Uterus (tissue), 3 donors: ENCODE measurements at regions not wholly inside any gene's neighbourhood (a gene's known extent, or its start where the extent isn't known, plus 50 kb on each side); places are given as distances from the start of the nearest gene placed in this dataset.
"Not testable (repeated sequence)": the region's sequence is repeated elsewhere in the genome, so short reads cannot be mapped to it uniquely, and the experiment has no call there.

Experiments used
- DNase-seq, 2 donors: peaks; one replicate each; pipeline ENCODE4 v3.0.0-alpha.2; 2019 to 2020
- H3K27ac ChIP-seq, 2 donors: fragments of 200-600 bp; sonication (generic); 1 replicate in 1 of 2; 2 replicates in 1 of 2; pipeline ENCODE4 v1.5.1; 2016 to 2018
- H3K27me3 ChIP-seq, 2 donors: fragments of 200-600 bp; sonication (generic); one replicate each; pipeline ENCODE4 v1.5.1; 2018 to 2019; ENCODE audit warnings: control low read depth in 1 of 2
- H3K36me3 ChIP-seq, 2 donors: fragments of 200-600 bp; sonication (generic); one replicate each; pipeline ENCODE4 v1.5.1; 2019; ENCODE audit warnings: control low read depth in 1 of 2
- H3K4me1 ChIP-seq, 2 donors: fragments of 200-600 bp; sonication (generic); one replicate each; pipeline ENCODE4 v1.5.1; 2018 to 2019; ENCODE audit warnings: control low read depth in 1 of 2
- H3K4me3 ChIP-seq, 2 donors: fragments of 200-600 bp; sonication (generic); 1 replicate in 1 of 2; 2 replicates in 1 of 2; pipeline ENCODE4 v1.5.1; 2018 to 2019; ENCODE audit warnings: mild to moderate bottlenecking in 1 of 2
- H3K9me3 ChIP-seq, 2 donors: fragments of 200-600 bp; sonication (generic); one replicate each; pipeline ENCODE4 v1.5.1; 2019; ENCODE audit warnings: control low read depth in 1 of 2
- POLR2A ChIP-seq, 2 donors: fragments of 450-650 bp; IDR thresholded peaks; one replicate each; pipeline ENCODE4 v1.6.1; 2016; ENCODE audit warnings: antibody characterized with exemption in 2 of 2, mild to moderate bottlenecking in 1 of 2, moderate library complexity in 1 of 2
- intact Hi-C: fragments of 100-400 bp; cut with DNase I; formaldehyde crosslinking; loops from one replicate; pipeline ENCODE4 v1.15.1; 2023; ENCODE audit warnings: low total_unique reads
- TF ChIP-seq, protein P1 (sequence below), 4 experiments: fragments of 200-600 bp in 2 of 4; fragments of 450-650 bp in 2 of 4; sonication (generic) in 2 of 4; IDR thresholded peaks; one replicate each; pipeline ENCODE4 v1.5.1; 2016 to 2019; ENCODE audit warnings: antibody characterized with exemption in 4 of 4, mild to moderate bottlenecking in 2 of 4, moderate library complexity in 1 of 4
- donor health status: DM: yes; HTN: yes; CAD: no.

DNA sequence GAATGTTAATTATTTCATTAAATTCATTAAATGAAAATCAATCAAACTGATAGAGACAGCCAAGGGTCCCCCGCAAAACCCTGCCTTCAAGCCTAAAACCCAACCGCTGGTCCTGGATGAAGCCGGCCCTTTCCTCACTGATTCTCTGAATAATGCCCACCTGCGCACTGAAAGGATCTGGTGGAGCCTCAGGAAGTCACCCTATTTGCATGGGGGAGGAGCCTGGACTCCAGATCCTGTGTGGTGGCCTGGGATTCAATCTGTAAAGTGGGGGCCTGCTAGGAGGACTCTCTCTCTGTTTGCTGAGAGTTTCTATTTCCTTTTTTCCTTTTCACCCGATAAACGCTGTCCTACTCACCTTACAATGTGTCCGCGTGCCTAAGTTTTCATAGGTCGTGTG lies 97.9 kb upstream of the ADAMTS3 start:
- no peaks in the 10 kb centered on the region for H3K27me3 ChIP-seq
- TF ChIP-seq, protein P1, sequence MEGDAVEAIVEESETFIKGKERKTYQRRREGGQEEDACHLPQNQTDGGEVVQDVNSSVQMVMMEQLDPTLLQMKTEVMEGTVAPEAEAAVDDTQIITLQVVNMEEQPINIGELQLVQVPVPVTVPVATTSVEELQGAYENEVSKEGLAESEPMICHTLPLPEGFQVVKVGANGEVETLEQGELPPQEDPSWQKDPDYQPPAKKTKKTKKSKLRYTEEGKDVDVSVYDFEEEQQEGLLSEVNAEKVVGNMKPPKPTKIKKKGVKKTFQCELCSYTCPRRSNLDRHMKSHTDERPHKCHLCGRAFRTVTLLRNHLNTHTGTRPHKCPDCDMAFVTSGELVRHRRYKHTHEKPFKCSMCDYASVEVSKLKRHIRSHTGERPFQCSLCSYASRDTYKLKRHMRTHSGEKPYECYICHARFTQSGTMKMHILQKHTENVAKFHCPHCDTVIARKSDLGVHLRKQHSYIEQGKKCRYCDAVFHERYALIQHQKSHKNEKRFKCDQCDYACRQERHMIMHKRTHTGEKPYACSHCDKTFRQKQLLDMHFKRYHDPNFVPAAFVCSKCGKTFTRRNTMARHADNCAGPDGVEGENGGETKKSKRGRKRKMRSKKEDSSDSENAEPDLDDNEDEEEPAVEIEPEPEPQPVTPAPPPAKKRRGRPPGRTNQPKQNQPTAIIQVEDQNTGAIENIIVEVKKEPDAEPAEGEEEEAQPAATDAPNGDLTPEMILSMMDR (IDR thresholded peaks at IDR 0.05), result no peak
- TF ChIP-seq POLR2A (IDR thresholded peaks at IDR 0.05), result no peak
- H3K4me1 ChIP-seq, result peaks cover 0 to 5% of the 10 kb centered on the region in 2 donors
- no peak overlapping the region for H3K4me3 ChIP-seq
- intact Hi-C loops, result no loop called here
- H3K9me3 ChIP-seq, result no peaks in the 10 kb centered on the region
- DNase-seq, result no peak
- H3K27ac ChIP-seq, result no peak overlapping the region
- no peaks in the 10 kb centered on the region for H3K36me3 ChIP-seq

DNA sequence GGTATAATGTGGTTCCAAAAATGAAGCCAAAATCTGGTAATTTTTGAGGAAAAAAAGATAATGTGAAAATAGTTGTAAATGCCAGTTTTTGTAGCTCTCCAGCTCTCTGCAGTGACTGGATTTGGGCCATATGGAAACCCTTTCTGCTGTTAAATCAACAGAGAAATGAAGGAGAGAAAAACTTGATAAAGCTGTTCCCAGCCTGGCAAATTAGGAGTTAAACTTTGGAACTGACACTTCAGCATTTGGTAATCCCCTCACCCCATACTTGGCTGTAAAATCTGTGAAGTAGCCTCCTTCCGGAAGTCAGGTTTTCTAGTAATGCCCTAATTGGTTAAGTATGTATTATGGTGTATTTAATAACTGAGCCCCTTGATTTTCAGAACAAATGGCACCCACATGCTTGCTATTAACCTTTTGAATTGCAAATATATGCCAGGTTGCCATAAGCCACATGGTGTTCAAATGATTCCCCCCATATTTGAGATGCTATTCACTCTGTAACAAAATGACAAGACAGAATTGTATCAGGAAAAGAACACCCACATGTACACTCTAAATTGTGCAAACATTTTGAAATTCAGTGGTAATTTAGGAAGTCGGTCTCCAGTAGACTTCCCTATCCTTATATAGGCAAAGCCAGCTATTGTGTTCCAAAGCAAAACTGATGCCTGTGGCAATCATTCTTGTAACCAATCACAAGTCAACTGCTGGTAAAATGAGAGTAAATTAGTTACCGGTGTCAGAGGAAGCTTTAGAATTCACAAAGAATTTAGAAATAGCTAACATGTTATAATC lies 96.3 kb upstream of the ADAMTS3 start:
- H3K9me3 ChIP-seq, result no peaks in the 10 kb centered on the region
- peaks cover 0 to 5% of the 10 kb centered on the region in 2 donors for H3K4me1 ChIP-seq
- no peak for TF ChIP-seq POLR2A (IDR thresholded peaks at IDR 0.05)
- TF ChIP-seq, protein P1 (IDR thresholded peaks at IDR 0.05), result no peak
- no peaks in the 10 kb centered on the region for H3K27me3 ChIP-seq
- no peak for DNase-seq
- no peaks in the 10 kb centered on the region for H3K36me3 ChIP-seq
- H3K4me3 ChIP-seq, result no peak overlapping the region
- no peak overlapping the region for H3K27ac ChIP-seq
- intact Hi-C loops, result no loop called here

- H3K36me3 ChIP-seq, result no peaks in the 10 kb centered on the region
Measured at GRCh38 chr4:72663828-72664227, 94.8 kb upstream of the ADAMTS3 start.

DNA sequence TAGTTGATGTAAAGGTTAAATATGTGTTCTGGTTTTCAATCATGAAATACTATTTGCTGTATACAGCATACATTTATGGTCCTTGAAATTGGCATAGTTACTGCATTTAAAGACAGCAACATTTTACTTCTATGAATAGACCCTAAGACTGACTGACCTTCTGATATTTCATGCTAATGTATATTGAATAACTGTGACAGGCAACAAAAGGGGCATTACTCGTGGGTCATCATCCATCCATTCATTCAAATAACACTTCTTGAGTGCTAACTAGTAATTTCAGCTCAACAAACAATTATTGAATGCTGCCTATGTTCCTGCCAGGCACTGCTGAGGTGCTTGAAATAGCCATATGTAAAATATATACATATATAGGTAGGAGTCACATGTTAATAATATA lies 92.8 kb upstream of the ADAMTS3 start:
- Histone ChIP-seq H3K36me3 (no peaks in the 10 kb centered on the region), H3K27me3 (no peaks in the 10 kb centered on the region), H3K4me3 (no peak overlapping the region), H3K27ac (no peak overlapping the region), H3K9me3 (no peaks in the 10 kb centered on the region), H3K4me1 (peaks cover 0 to 5% of the 10 kb centered on the region in 2 donors)
- intact Hi-C loops, result no loop called here
- DNase-seq, result no peak
- TF ChIP-seq POLR2A (IDR thresholded peaks at IDR 0.05), result no peak
- TF ChIP-seq, protein P1 (IDR thresholded peaks at IDR 0.05), result no peak

More at GRCh38 chr4:72663828-72664227, 94.8 kb upstream of the ADAMTS3 start:
- Histone ChIP-seq H3K9me3 (no peaks in the 10 kb centered on the region), H3K4me1 (peaks cover 0 to 5% of the 10 kb centered on the region in 2 donors), H3K27me3 (no peaks in the 10 kb centered on the region), H3K27ac (peak overlapping the region; percentile 17 to 40), H3K4me3 (no peak overlapping the region)
- no peak for DNase-seq
- intact Hi-C loops, result no loop called here
- TF ChIP-seq, protein P1 (IDR thresholded peaks at IDR 0.05), result no peak
- no peak for TF ChIP-seq POLR2A (IDR thresholded peaks at IDR 0.05)

GRCh38 chr4:72641611-72642010 lies 72.6 kb upstream of the ADAMTS3 start:
- Histone ChIP-seq H3K27me3 (no peaks in the 10 kb centered on the region), H3K36me3 (no peaks in the 10 kb centered on the region), H3K4me3 (no peak overlapping the region), H3K27ac (no peak overlapping the region), H3K9me3 (no peaks in the 10 kb centered on the region), H3K4me1 (no peaks in the 10 kb centered on the region)
- no peak for DNase-seq
- TF ChIP-seq POLR2A (IDR thresholded peaks at IDR 0.05), result no peak
- TF ChIP-seq, protein P1 (IDR thresholded peaks at IDR 0.05), result no peak
- intact Hi-C loops, result no loop called here

DNA sequence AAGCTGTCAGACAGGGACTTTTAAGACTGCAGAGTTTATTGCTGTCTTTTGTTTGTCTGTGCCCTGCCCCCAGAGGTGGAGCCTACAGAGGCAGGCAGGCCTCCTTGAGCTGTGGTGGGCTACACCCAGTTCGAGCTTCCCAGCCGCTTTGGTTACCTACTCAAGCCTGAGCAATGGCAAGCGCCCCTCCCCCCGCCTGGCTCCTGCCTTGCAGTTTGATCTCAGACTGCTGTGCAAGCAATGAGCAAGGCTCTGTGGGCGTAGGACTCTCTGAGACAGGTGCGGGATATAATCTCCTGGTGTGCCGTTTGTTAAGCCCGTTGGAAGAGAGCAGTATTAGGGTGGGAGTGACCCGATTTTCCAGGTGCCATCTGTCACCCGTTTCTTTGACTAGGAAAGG lies 67.8 kb upstream of the ADAMTS3 start:
- H3K9me3 ChIP-seq, intact Hi-C loops, H3K27me3 ChIP-seq, DNase-seq, H3K36me3 ChIP-seq, H3K4me1 ChIP-seq, H3K27ac ChIP-seq, H3K4me3 ChIP-seq: not testable (repeated sequence)

DNA sequence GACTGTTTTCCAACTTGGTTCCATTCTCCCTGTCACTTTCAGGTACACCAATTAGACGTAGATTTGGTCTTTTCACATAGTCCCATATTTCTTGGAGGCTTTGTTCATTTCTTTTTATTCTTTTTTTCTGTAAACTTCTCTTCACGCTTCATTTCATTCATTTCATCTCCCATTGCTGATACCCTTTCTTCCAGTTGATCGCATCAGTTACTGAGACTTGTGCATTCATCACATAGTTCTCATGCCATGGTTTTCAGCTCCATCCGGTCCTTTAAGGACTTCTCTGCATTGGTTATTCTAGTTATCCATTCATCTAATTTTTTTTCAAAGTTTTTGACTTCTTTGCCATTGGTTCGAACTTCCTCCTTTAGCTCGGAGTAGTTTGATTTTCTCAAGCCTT lies 66.9 kb upstream of the ADAMTS3 start:
- H3K4me1 ChIP-seq, H3K36me3 ChIP-seq, H3K27me3 ChIP-seq, DNase-seq, intact Hi-C loops, H3K9me3 ChIP-seq, H3K4me3 ChIP-seq, H3K27ac ChIP-seq: not testable (repeated sequence)

- H3K4me3 ChIP-seq, H3K9me3 ChIP-seq, H3K4me1 ChIP-seq, H3K27ac ChIP-seq, intact Hi-C loops, H3K27me3 ChIP-seq, H3K36me3 ChIP-seq, DNase-seq: not testable (repeated sequence)
Measured at GRCh38 chr4:72632253-72632652, 63.2 kb upstream of the ADAMTS3 start.
